ENCODE measurements at regions not wholly inside any gene's neighbourhood (a gene's known extent, or its start where the extent isn't known, plus 50 kb on each side); places are given as distances from the start of the nearest gene placed in this dataset.

DNA sequence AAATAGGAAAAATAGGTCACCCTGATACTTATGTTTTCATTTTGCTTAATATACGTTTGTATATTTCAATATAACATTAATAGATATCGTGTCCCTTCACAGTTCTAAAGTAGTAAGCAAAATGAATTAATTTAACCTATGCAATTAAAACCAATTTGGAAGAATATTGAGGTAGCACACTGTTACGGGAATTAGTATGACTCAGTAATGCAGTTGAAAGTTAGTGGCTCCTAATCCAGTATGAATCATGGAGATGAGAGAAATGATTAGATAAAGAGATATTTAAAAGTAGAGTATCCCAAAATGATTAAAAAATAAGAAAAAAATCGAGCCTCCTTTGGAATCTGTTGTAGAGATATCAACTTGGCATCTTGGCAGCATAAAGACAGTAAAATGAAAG lies 177.0 kb upstream of the SLITRK6 start:
- no TSS peak for BruUV-seq (replicated peaks)
- no peak for TF ChIP-seq FOXA1 (IDR thresholded peaks at IDR 0.05)
- TF ChIP-seq FOXA1 (CRISPR knock-in tag; IDR thresholded peaks at IDR 0.05) = no peak
- TF ChIP-seq ZNF629 (CRISPR knock-in tag; conservative IDR thresholded peaks at IDR 0.05) = no peak
- no peak for TF ChIP-seq ZNF335 (CRISPR knock-in tag; IDR thresholded peaks at IDR 0.05)
- Histone ChIP-seq H3K79me2 (ENCODE audit: insufficient read depth, low read length) (no peaks in the 10 kb centered on the region), H3K36me3 (replicated peaks in 1 of 2; ENCODE audit: control insufficient read depth in 1 of 2, insufficient read depth in 2 of 2, low read length in 2 of 2) (no peaks in the 10 kb centered on the region), H2AFZ (ENCODE audit: low read length) (no peak overlapping the region), H3K4me2 (ENCODE audit: low read depth, low read length) (no peak overlapping the region), H3K4me1 (ENCODE audit: insufficient read depth, low read length) (no peaks in the 10 kb centered on the region), H3K4me3 (replicated peaks in 1 of 3; ENCODE audit: insufficient read depth in 1 of 3, low read depth in 2 of 3, low read length in 3 of 3) (no peak overlapping the region), H3K9ac (ENCODE audit: insufficient read depth, low read depth, low read length) (no peak overlapping the region), H3K27ac (ENCODE audit: extremely low read length, insufficient read depth, low read length) (no peak overlapping the region), H3K27me3 (ENCODE audit: control insufficient read depth in 1 of 2, insufficient read depth in 2 of 2, low read length in 2 of 2) (no peaks in the 10 kb centered on the region; a peak in 1 of 5 replicates), H3K9me3 (ENCODE audit: low read length) (no peaks in the 10 kb centered on the region), H4K20me1 (ENCODE audit: insufficient read depth, low read length) (no peaks in the 10 kb centered on the region)
- no peak for FAIRE-seq
- 2% methylated on average over 4 of the region's 4 CpGs for WGBS (ENCODE audit: low lambda C conversion rate)
- CTCF ChIA-PET (ENCODE audit: low intra/inter-chr PET ratio, low total read pairs) = no interaction called here
- ATAC-seq = no peak
- in situ Hi-C loops (cut with HindIII; ENCODE audit: extremely low pct_ligation_motif_present, low pct_unique_long_range_greater_than_20kb) = no loop called here
- intact Hi-C loops (cut with micrococcal nuclease; ENCODE audit: unreplicated experiment) = no loop called here
- POLR2A ChIA-PET = no interaction called here
- DNase-seq (ENCODE audit: low spot score) = no peak

DNA sequence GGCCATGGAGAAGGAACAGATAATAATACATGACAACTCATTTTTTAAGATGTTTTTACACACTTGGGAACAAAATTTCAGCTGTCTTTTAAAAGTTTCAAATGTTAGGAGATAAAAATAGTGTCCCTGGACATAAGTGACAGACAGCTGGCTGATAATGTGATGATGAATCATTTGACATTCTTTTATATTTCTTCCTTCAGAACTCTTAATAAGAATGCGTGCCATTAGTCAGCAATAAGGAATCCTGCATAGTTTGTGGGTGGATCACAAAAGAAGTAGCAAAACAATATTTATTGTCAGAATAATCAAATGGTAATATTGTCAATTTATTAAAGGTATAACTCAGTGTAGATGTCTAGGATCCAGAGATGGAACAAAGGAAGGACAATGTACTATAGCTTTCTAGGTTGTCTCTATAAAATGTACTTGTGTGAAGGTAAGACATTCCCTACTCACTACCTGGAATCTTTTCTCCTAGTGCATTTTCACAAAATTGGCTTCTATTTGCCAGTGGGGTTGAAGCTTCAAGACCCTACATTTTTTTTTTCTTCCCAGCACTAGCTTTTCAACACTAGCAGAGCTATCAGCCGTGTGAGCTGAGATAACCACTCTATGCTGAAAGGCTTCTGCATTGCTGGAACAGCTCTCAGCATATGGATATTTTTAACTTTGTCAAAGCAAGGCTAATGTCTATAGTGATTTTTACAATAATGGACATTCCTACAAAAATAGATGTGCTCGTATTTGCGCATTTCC lies 175.6 kb upstream of the SLITRK6 start:
- in situ Hi-C loops (cut with HindIII; ENCODE audit: extremely low pct_ligation_motif_present, low pct_unique_long_range_greater_than_20kb) (no loop called here), intact Hi-C loops (cut with micrococcal nuclease; ENCODE audit: unreplicated experiment) (no loop called here)
- Histone ChIP-seq H2AFZ (ENCODE audit: low read length) (no peak overlapping the region), H3K4me2 (ENCODE audit: low read depth, low read length) (no peak overlapping the region), H3K27ac (ENCODE audit: extremely low read length, insufficient read depth, low read length) (no peak overlapping the region), H3K4me3 (replicated peaks in 1 of 3; ENCODE audit: insufficient read depth in 1 of 3, low read depth in 2 of 3, low read length in 3 of 3) (no peak overlapping the region), H4K20me1 (ENCODE audit: insufficient read depth, low read length) (no peaks in the 10 kb centered on the region), H3K79me2 (ENCODE audit: insufficient read depth, low read length) (no peaks in the 10 kb centered on the region), H3K9me3 (ENCODE audit: low read length) (no peaks in the 10 kb centered on the region), H3K27me3 (ENCODE audit: control insufficient read depth in 1 of 2, insufficient read depth in 2 of 2, low read length in 2 of 2) (no peaks in the 10 kb centered on the region; a peak in 1 of 5 replicates), H3K4me1 (ENCODE audit: insufficient read depth, low read length) (no peaks in the 10 kb centered on the region), H3K9ac (ENCODE audit: insufficient read depth, low read depth, low read length) (no peak overlapping the region), H3K36me3 (replicated peaks in 1 of 2; ENCODE audit: control insufficient read depth in 1 of 2, insufficient read depth in 2 of 2, low read length in 2 of 2) (no peaks in the 10 kb centered on the region)
- DNase-seq (ENCODE audit: low spot score) = no peak
- TF ChIP-seq ETV6 (CRISPR knock-in tag; conservative IDR thresholded peaks at IDR 0.05) = no peak
- TF ChIP-seq ZNF382 (CRISPR knock-in tag; IDR thresholded peaks at IDR 0.05; ENCODE audit: borderline replicate concordance) = no peak
- TF ChIP-seq MEIS2 (CRISPR knock-in tag; IDR thresholded peaks at IDR 0.05) = no peak
- no peak for TF ChIP-seq RFXAP (CRISPR knock-in tag; IDR thresholded peaks at IDR 0.05; ENCODE audit: borderline replicate concordance)
- no peak for TF ChIP-seq ZNF570 (CRISPR knock-in tag; IDR thresholded peaks at IDR 0.05; ENCODE audit: borderline replicate concordance)
- no peak for TF ChIP-seq GTF2F1 (IDR thresholded peaks at IDR 0.05; ENCODE audit: low read length)
- TF ChIP-seq ERF (CRISPR knock-in tag; IDR thresholded peaks at IDR 0.05) = no peak
- TF ChIP-seq, protein P1, sequence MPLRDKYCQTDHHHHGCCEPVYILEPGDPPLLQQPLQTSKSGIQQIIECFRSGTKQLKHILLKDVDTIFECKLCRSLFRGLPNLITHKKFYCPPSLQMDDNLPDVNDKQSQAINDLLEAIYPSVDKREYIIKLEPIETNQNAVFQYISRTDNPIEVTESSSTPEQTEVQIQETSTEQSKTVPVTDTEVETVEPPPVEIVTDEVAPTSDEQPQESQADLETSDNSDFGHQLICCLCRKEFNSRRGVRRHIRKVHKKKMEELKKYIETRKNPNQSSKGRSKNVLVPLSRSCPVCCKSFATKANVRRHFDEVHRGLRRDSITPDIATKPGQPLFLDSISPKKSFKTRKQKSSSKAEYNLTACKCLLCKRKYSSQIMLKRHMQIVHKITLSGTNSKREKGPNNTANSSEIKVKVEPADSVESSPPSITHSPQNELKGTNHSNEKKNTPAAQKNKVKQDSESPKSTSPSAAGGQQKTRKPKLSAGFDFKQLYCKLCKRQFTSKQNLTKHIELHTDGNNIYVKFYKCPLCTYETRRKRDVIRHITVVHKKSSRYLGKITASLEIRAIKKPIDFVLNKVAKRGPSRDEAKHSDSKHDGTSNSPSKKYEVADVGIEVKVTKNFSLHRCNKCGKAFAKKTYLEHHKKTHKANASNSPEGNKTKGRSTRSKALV (CRISPR knock-in tag; IDR thresholded peaks at IDR 0.05) = no peak
- TF ChIP-seq MYPOP (CRISPR knock-in tag; IDR thresholded peaks at IDR 0.05) = no peak
- TF ChIP-seq ZNF556 (CRISPR knock-in tag; IDR thresholded peaks at IDR 0.05; ENCODE audit: borderline replicate concordance) = no peak
- TF ChIP-seq AHR (CRISPR knock-in tag; IDR thresholded peaks at IDR 0.05) = no peak
- TF ChIP-seq ZNF720 (CRISPR knock-in tag; IDR thresholded peaks at IDR 0.05) = no peak
- no peak for TF ChIP-seq ZNF660 (CRISPR knock-in tag; IDR thresholded peaks at IDR 0.05; ENCODE audit: borderline replicate concordance, low read depth)
- TF ChIP-seq REPIN1 (CRISPR knock-in tag; IDR thresholded peaks at IDR 0.05; ENCODE audit: borderline replicate concordance, low read depth) = no peak
- WGBS (ENCODE audit: low lambda C conversion rate) = 5% methylated on average over 4 of the region's 4 CpGs
- ChIA-PET CTCF (ENCODE audit: low intra/inter-chr PET ratio, low total read pairs) (no interaction called here), POLR2A (no interaction called here)
- no peak for FAIRE-seq
- ATAC-seq = no peak
- BruUV-seq (replicated peaks) = no TSS peak

All from HepG2 (cell line).